Stromal cell of bone marrow (primary cell): ENCODE measurements at regions not wholly inside any gene's neighbourhood (a gene's known extent, or its start where the extent isn't known, plus 50 kb on each side); places are given as distances from the start of the nearest gene placed in this dataset.
"Not testable (repeated sequence)": the region's sequence is repeated elsewhere in the genome, so short reads cannot be mapped to it uniquely, and the experiment has no call there.

ENCODE experiments used
- DNase-seq: peaks from one replicate; pipeline ENCODE4 v3.0.0-alpha.2; 2012; ENCODE audit warnings: low read depth

- DNase-seq: peak; percentile 5
Observed at GRCh38 chr18:70781860-70782453, 493.1 kb downstream of the SOCS6 start.

DNA sequence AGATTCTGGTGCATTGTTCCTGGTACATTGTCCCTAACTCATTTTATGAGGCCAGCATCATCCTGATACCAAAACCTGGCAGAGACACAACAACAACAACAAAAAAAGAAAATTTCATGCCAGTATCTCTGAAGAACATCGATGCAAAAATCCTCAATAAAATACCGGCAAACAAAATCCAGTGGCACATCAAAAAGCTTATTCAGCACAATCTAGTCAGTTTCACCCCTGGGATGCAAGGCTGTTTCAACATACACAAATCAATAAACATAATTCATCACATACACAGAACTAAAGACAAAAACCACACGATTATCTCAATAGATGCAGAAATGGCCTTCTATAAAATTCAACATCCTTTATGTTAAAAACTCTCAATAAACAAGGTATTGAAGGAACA is 477.4 kb downstream of the SOCS6 start:
- DNase-seq: not testable (repeated sequence)

DNA sequence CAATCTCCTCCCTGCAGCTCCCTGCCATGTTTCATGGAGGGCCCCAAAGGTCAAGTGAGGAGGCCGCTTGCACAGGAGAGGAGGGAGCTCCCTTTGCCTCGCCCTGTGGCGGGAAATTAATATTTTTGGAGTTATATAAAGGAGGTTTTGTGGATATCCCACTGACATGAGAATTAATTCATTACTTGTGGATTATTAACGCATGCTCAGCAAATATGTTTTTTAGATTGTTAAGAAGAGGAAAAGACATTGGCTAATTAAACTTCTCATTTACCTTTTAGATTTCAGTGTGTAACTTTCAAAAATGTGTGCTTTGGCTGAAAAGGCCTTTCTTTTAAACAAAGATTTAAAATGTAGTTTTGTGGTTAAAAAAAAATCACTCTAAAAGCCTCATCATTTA is 474.0 kb downstream of the SOCS6 start:
- DNase-seq: no peak

- no peak for DNase-seq
Observed at GRCh38 chr18:70758780-70759179, 469.9 kb downstream of the SOCS6 start.

DNA sequence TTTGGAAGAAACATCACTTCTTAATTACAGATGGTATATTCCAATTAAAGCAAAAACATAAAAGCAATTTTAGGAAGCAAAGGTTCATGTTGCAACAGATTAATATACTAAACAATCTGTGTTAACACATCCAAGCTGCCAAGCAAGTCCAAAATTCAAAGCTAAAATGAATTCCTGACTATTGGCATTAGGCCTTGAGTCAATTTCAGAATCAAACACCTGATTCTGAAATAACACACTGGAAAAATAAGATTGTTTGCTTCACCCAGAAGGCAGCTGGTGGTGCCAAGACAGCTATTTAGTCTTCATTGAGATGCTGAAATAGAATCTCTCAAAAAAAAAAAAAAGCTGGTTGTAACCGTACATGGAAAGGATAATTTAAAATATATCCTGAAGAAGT is 465.6 kb downstream of the SOCS6 start:
- DNase-seq: no peak

DNA sequence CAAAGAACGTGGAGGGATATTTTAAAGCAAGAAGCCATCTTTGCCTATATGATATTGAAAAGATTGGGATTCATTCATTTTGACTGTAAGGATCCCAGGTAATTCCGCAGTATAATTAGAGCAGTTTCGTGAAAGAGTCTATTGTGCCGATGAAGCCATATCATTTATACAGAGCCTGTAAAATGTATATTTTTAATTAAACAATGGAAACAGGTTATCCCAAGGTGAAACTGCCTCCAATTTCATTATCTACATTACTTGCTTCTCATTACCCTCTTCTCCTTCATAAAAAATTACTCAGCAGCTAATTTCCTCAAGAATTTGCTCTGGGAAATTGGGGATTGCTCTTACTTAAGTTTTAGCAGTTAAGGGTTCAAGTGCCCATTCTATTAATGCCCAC is 444.1 kb downstream of the SOCS6 start:
- no peak for DNase-seq

DNA sequence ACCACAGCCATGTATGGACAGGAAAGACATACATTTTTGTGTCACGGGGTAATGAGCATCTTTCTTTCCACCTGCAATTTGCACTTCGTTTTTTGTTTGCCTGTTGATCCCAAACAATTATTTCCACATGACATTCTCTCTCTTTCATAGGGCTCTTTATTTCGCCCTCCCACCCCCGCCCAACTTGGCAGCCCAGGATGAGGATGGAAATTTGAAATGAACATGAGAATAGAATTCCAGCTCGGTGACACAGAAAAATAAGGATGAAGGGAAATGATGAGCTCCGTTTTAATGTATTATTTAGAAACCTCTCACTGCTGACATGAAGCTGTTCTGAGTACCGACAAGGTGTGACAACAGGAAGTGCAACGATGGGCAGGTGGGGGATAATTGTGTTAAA is 443.3 kb downstream of the SOCS6 start:
- no peak for DNase-seq

- DNase-seq: no peak
Observed at GRCh38 chr18:70720607-70721006, 431.8 kb downstream of the SOCS6 start.

- no peak for DNase-seq
Observed at GRCh38 chr18:70709720-70710119, 420.9 kb downstream of the SOCS6 start.

GRCh38 chr18:70709144-70709543 is 420.3 kb downstream of the SOCS6 start:
- no peak for DNase-seq

GRCh38 chr18:70705831-70706416 is 417.1 kb downstream of the SOCS6 start:
- DNase-seq: no peak

GRCh38 chr18:70700496-70700895 is 411.7 kb downstream of the SOCS6 start:
- DNase-seq: no peak

DNA sequence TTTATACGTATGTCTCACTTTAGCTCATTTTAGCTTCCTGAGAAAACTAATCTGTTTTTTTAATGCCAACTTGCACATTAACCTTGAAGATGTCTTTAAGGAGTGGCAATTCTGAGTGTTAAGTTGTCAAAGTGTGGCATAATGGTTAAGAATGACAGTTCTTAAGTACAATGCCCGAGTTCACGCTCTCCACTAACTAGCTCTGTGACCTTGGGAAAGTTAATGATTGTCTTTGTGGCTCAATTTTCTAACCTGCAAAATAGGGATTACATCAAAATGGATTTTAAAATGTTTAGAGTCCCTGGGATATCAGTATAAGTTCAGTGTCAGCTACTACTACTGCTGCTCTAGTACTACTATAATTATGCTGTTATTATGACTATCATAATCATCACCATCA is 409.7 kb downstream of the SOCS6 start:
- DNase-seq: no peak

DNA sequence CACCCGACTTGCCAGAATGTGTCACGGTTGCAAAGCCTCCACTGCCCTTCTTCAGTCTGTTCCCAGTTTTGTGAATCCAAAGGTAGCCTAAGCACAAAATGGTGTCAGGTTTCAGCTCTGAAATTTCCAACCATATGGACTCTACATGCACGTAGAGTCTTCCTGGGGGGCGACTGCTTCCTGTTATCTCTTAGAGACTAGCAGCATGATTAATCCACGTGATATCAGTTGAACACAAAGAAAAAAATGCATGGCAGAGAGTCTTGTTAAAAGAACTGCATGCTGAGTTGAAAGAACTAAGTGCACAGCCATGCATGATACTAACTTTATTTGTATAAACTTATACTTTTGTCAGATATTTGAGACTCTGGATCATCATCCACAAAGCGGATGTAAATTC is 404.4 kb downstream of the SOCS6 start:
- no peak for DNase-seq

- DNase-seq: not testable (repeated sequence)
Observed at GRCh38 chr18:70689765-70690164, 400.9 kb downstream of the SOCS6 start.

DNA sequence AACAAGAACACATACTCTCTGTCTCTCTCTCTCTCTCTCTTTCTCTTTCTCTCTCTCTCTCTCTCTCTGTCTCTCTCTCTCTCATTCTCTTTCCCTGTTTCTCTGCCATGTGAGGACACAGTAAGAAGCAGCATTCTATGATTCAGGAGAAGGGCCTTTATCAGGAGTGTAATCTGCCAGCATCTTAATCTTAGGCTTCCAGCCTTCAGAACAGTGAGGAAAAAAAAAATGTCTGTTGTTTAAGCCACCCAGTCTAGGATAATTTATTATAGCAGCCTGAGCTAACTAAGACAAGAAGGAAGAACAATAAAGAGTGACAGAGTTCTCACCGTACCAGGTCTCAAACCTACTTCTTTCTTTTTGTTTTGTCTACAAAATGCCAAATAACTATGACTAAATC is 399.4 kb downstream of the SOCS6 start:
- DNase-seq: no peak

GRCh38 chr18:70684821-70685220 is 396.0 kb downstream of the SOCS6 start:
- no peak for DNase-seq

DNA sequence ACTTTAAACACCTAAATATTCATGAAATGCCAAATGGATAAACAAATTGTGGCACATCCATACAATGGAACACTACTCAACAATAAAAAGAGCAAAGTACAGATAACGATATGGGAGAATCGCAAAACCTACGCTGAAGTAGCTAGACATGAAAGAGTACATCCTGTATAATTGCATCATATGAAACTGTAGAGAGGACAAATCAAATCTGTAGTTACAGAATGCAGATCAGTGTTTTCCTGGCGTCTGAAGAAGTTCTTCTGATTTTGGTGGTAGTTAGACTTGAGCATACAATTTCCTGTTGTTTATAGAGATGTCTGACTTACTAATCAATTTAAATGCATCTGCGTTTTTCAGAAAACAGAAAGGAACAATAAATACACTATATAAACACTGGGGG is 394.4 kb downstream of the SOCS6 start:
- DNase-seq: no peak

DNA sequence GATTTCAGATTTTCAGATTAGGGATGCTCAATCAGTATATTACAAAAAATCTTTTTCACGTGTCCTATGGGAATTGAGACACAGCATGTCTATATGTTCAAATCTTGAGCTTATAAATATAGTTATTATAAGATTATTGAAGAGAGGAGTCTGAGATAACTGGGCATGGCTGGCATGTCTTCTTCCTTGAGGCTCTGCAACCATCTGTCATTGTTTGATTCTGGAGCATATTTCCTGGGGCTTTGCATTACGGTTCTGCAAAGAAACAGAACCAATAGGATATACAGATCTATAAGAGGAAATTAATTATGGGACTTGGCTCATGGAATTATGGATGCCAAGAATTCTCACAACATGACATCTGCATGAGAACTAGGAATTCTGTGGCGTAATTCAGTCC is 386.1 kb downstream of the SOCS6 start:
- no peak for DNase-seq

DNA sequence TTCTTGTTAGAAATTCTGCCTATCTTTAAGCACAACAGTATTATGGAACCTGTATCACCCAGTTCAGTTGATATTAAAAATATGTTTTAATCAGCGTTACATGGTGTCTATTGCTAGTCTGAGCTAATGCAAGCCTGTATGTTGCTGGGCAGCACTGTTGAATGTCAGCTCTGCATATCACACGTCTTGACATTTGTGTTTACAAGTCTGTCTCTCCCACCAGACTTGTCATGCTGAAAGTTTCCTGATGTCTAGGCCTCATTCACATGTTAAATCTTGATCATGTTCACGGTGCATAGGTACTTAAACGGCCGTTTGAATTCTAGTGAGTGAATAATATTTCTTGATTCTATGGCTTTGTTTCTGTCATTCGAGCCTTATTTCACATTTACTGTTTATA is 385.0 kb downstream of the SOCS6 start:
- DNase-seq: no peak

GRCh38 chr18:70672581-70672980 is 383.7 kb downstream of the SOCS6 start:
- DNase-seq: no peak

GRCh38 chr18:70671889-70672565 is 383.2 kb downstream of the SOCS6 start:
- no peak for DNase-seq

DNA sequence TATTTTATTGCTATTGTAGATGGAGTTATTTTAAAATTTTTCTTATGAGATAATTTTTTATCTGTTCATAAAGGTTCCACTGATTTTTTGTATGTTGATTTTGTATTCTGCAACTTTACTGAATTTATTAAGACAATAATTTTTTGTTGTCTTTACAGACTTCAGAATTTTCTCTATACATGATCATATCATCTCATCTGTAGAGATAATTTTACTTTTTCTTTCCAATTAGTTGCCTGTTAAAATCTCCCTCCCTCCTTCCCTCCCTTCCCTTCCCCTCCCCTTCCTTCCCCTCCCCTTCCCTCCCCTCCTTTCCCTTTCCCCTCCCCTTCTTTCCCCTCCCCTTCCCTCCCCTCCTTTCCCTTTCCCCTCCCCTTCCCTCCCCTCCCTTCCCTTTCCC is 378.1 kb downstream of the SOCS6 start:
- no peak for DNase-seq

DNA sequence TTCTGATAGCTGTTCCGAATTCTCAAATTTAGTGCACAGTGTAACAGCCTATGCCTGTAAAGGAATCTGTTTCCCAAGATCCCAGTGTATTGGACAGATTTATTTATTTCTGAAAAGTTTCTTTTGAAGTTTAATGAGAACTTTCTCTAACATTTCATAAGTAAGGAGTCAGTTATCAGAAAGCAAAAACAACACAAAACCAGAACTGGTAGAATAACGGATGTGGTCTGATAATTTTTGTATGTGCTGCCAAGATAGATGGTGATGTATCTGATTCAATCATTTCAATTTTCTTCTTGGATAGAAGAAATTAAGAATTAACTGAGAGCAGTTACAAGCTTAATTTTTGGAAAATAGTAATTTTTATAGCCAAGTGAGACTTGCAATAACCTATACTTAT is 374.3 kb downstream of the SOCS6 start:
- no peak for DNase-seq
